GM12872 (cell line): ENCODE measurements at regions not wholly inside any gene's neighbourhood (a gene's known extent, or its start where the extent isn't known, plus 50 kb on each side); places are given as distances from the start of the nearest gene placed in this dataset.
A peak's percentile ranks its signal among the peaks of the same experiment; 100 is the strongest.

Experiments used
- TF ChIP-seq, protein P1 (sequence below): IDR thresholded peaks from 3 replicates; pipeline ENCODE4 v1.5.1; 2011; ENCODE audit warnings: low read depth, mild to moderate bottlenecking, low read length, moderate library complexity; ENCODE audit not compliant: insufficient read depth

DNA sequence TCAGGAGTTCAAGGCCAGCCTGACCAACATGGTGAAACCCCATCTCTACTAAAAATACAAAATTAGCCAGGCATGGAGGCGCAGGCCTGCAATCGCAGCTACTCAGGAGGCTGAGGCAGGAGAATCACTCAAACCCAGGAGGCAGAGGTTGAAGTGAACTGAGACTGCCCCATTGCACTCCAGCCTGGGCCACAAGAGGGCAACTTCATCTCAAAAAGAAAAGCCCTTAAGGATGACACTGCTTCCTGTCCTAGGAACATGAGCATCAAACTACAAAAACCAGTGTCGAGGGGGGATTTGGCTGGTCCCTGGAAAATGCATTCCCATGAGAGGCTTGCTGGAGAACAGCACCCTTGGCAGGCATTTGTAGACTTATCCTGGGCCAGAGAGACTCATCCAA is 449.5 kb upstream of the PSMD7 start:
- TF ChIP-seq, protein P1, sequence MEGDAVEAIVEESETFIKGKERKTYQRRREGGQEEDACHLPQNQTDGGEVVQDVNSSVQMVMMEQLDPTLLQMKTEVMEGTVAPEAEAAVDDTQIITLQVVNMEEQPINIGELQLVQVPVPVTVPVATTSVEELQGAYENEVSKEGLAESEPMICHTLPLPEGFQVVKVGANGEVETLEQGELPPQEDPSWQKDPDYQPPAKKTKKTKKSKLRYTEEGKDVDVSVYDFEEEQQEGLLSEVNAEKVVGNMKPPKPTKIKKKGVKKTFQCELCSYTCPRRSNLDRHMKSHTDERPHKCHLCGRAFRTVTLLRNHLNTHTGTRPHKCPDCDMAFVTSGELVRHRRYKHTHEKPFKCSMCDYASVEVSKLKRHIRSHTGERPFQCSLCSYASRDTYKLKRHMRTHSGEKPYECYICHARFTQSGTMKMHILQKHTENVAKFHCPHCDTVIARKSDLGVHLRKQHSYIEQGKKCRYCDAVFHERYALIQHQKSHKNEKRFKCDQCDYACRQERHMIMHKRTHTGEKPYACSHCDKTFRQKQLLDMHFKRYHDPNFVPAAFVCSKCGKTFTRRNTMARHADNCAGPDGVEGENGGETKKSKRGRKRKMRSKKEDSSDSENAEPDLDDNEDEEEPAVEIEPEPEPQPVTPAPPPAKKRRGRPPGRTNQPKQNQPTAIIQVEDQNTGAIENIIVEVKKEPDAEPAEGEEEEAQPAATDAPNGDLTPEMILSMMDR: 0 out of 3 replicates have a peak, but pooled peaks have one; percentile 10

DNA sequence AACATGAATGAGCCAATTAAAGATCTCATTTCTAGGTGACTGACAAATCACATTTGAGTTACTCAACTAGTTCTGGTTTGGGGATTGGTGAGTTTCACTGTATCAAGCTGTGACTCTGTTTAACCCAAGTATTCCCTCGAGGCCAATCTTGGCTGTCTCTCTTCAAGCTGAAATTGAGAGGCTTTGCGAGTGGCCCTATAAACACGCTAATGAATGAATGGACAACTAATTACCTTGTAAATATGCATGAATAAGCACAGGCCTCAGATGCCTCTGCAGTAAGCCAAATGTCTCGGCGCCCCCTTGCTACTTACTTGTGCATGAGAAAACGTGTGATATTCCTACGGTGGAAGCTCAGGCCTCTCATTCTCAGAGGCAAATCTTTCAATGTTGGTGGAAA is 450.3 kb upstream of the PSMD7 start:
- TF ChIP-seq, protein P1: no peak

DNA sequence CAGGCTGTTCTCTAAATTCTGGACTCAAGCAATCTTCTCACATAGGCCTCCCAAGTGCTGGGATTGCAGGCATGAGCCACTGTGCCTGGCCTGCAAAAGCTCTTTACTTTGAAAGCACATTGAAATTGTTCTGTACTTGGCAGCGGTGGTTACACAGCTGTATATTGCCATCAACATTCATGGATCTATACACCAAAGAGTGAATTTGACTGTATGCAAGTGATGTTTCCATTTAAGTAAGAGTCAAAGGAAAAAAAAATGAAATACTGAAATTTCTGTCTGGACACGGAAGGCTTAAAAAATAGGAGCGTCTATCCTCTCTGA is 450.6 kb upstream of the PSMD7 start:
- TF ChIP-seq, protein P1: no peak

DNA sequence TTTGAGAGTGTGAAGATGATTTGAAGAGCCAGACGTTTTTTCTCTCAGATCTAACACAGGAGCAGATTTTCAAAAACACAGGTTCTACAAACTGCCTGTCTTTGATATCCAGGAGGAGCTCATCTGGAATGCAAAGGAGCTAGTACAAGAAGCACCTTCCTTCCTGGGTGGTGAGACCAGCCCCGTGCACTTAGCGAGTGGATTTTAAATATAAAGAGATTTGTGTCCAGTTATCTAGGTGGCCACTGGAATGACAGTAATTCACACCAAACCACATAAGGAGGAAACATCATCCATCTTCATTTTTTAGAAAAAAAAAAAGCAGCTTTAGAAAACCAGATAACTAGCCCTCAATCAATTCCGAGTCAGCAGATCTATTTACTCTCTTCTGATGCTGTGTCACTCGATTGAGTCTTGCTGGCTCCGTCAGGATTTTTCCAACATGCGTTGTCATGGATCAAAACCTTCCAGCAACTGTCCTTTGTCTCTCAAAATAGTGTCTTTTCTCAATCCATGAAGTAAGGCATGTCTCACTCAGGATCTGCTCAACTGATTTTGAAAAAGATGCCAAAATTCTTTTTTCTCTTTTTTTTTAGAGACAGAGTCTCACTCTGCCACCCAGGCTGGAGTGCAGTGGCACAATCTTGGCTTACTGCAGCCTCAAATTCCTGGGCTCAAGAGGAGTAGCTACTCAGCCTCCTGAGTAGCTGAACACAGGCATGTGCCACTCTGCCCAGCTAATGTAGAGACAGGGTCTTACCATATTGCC is 451.2 kb upstream of the PSMD7 start:
- TF ChIP-seq, protein P1: no peak

DNA sequence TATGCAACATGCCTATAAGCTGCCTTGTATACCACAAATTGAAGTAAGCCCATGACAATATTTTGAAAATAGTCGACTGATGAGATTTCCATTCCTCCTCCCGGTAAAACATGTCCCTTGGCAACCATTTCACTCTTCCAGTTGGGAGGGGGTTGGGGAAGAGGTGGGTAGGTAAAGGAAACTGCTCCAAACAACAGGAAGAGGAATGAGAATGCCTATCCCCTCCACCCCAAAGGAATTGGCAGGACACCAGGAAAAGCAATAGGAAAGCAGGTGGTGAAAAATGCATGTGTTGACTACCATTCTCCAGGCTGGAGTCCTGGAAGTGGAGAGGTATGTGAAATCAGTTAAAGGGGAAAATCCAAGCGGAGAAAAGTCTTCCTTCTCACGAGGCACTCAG is 455.9 kb upstream of the PSMD7 start:
- TF ChIP-seq, protein P1: no peak

DNA sequence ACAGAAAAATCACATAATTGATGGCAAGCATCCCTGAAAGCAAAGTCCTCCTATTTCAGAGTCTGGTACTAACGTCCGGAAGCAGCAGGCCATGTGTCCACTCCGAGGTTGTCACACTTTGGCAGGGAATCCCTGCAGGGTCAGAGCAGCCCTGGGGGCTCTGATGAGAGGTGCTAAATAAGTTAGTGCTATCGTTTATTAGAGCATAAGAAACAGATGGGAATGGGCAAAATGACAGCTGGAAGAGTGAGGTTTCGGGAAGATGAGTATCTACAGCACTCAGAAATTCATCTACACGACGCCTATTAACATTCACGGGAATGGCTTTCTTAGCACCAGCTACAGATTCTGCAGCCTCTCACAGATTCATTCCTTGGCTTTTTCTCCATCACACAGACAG is 465.4 kb upstream of the PSMD7 start:
- TF ChIP-seq, protein P1: no peak

DNA sequence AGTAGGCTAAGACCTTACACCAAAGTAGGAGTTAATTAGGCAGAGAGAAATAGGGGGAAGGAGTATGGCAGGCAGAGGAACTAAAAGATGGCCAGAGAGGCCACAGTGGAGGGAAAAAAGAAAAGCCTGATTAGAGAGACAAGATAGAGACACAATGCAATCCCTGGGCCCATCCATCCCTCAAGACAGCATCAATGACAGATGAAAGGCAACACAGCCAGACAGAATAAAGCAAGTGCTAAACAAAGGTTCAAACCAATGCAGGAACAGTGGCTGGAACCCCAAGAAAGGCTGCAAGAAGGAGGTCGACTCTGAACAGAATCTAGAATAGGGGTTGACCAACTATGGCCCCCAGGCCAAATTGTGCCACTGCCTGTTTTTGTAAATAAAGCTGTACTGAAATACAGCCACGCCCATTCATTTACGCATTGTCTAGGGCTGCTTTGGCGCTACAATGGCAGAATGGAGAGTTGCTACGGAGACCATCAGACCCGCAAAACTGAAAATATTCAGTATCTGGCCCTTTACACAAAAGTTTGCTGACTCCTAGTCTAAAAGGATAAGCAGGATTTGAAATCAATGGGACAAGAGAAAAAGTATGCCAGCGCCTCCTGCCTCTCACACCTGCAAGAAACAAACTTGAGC is 473.3 kb upstream of the PSMD7 start:
- TF ChIP-seq, protein P1: no peak
